Right ventricle myocardium superior (tissue), 1 donor: ENCODE measurements at regions not wholly inside any gene's neighbourhood (a gene's known extent, or its start where the extent isn't known, plus 50 kb on each side); places are given as distances from the start of the nearest gene placed in this dataset.
"Not testable (repeated sequence)": the region's sequence is repeated elsewhere in the genome, so short reads cannot be mapped to it uniquely, and the experiment has no call there.

Experiments used
- ATAC-seq: fragments of 200-7000 bp; cut with Tn5 transposase; one replicate; pipeline ENCODE4 v1.9.1; 2020; ENCODE audit warnings: mild to moderate bottlenecking; ENCODE audit not compliant: poor library complexity
- DNase-seq: peaks from one replicate; pipeline ENCODE4 v3.0.0-alpha.2; 2020
- intact Hi-C: fragments of 100-400 bp; cut with DNase I; formaldehyde crosslinking; loops from one replicate; pipeline ENCODE4 v1.11.2; 2022
- donor health status: DM: no; HTN: yes; CAD: no; lungs with severe emphysema.

GRCh38 chr12:41653386-41654326 lies 465.5 kb downstream of the PDZRN4 start:
- DNase-seq = no peak
- intact Hi-C loops = no loop called here
- ATAC-seq = no peak

DNA sequence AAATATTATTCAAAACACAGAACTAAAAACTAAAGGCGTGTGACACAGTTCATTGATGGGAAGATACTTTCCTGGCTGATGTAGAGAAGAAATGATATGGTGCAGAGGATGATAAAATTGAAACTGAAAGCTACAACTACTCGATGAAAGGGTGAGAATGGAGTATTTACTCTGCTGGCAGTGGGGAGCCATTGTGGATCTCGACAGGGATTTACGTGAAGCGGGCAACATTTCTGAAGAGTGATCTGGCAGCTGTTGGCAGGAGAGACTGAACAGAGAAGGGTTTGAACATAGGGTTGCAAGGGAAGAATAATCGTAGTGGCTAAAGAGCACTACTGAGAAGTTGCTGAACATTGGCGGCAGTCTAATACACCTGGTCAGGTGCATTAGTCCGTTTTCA lies 464.9 kb downstream of the PDZRN4 start:
- no peak for DNase-seq
- intact Hi-C loops = no loop called here
- no peak for ATAC-seq

DNA sequence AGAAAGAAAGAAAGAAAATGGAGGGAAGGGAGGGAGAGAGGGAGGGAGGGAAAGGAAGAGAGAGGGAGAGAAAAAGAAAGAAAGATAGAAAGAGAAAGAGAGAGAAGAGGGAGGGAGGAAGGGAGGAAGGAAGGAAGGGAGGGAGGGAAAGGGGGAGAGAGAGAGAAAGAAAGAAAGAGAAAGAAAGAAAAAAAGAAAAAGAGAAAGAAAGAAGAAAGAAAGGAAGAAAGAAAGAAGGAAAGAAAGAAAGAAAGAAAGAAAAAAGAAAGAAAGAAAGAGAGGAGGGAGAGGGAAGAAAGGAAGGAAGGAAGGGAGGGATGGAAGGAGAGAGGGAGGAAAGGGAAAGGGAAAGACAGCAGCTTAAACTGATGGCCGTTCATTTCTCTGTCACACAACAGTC lies 457.5 kb downstream of the PDZRN4 start:
- DNase-seq = no peak
- intact Hi-C loops = no loop called here
- no peak for ATAC-seq

- DNase-seq, intact Hi-C loops, ATAC-seq: not testable (repeated sequence)
Observed at GRCh38 chr12:41642808-41643207, 454.7 kb downstream of the PDZRN4 start.

GRCh38 chr12:41636653-41637052 lies 448.5 kb downstream of the PDZRN4 start:
- ATAC-seq (no peak), DNase-seq (no peak)
- intact Hi-C loops = no loop called here

- no peak for DNase-seq
- intact Hi-C loops = no loop called here
- ATAC-seq = no peak
Observed at GRCh38 chr12:41635626-41636364, 447.7 kb downstream of the PDZRN4 start.

DNA sequence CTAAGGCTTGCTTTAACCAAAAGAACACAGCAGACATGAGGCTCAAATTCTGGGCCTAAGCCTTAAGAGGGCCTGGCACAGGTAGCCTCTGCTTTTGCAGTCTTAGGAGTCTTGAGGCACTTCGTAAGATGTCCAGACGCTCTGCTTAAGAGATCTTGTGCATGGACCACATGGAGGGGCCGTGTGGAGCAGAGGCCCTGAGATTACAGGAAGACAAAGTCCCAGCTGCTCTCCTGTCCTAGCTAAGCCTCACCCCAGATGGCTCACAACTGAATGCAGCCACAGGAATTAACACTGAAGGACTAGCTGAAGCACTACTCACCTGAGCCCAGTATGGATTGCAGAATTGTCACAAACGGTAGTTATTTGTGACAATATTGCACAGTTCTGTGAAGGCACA lies 446.0 kb downstream of the PDZRN4 start:
- intact Hi-C loops = no loop called here
- ATAC-seq (no peak), DNase-seq (no peak)

DNA sequence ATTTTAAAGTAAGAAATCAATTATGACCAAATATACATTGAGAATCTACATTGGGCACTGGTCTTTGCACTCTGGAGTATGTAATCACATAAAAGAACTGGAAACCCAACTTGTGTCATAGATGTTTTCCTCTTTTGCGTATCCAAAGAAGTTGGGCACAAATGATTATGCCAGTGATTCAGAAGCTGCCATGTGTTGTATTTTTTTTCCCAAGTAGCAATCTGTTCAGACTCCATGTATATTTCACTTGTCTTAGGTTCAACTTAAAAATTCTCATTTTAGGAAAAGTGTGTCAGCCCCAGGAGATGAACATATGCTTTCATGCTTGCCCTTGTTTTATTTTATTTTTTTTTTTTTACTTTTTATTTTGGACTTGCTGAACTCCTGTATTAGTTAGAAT lies 441.5 kb downstream of the PDZRN4 start:
- no peak for DNase-seq
- intact Hi-C loops = no loop called here
- ATAC-seq = no peak

- no peak for ATAC-seq
- intact Hi-C loops = no loop called here
- DNase-seq = no peak
Observed at GRCh38 chr12:41627476-41627875, 439.4 kb downstream of the PDZRN4 start.

DNA sequence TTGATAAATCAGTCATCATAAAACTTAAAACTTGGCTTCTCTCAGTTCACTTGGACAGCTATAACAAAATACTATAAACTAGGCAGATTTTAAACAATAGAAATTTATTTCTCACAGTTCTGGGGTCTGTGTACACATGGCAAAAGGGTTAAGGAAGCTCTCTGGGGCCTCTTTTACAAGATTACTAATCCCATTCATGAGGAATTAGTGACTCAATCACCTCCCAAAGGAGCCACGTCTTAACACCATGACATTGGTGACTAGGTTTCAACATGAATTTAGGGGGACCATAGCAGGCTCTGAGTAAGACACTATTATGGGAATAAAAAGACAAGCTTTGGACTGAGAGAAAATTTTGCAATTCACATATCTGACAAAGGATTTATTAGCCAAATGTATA lies 436.5 kb downstream of the PDZRN4 start:
- ATAC-seq = no peak

More for the DNA sequence above, 436.5 kb downstream of the PDZRN4 start:
- intact Hi-C loops = no loop called here
- DNase-seq = no peak
